HG02763 (cell line): ENCODE measurements at regions not wholly inside any gene's neighbourhood (a gene's known extent, or its start where the extent isn't known, plus 50 kb on each side); places are given as distances from the start of the nearest gene placed in this dataset.
"Not testable (repeated sequence)": the region's sequence is repeated elsewhere in the genome, so short reads cannot be mapped to it uniquely, and the experiment has no call there.

ENCODE experiments used
- ATAC-seq: cut with Tn5 transposase; IDR thresholded peaks from one replicate; pipeline ENCODE4 v1.9.1; 2021; ENCODE audit warnings: mild to moderate bottlenecking, moderate library complexity; ENCODE audit not compliant: unreplicated experiment

GRCh38 chr3:35194666-35195065, 444.7 kb upstream of the ARPP21 start:
- no peak for ATAC-seq

GRCh38 chr3:35198857-35199256, 440.5 kb upstream of the ARPP21 start:
- ATAC-seq: no peak

- no peak for ATAC-seq
Observed at GRCh38 chr3:35200056-35200455, 439.3 kb upstream of the ARPP21 start.

GRCh38 chr3:35201211-35201610, 438.1 kb upstream of the ARPP21 start:
- no peak for ATAC-seq

- no peak for ATAC-seq
Observed at GRCh38 chr3:35215525-35216500, 423.5 kb upstream of the ARPP21 start.

- no peak for ATAC-seq
Observed at GRCh38 chr3:35216501-35217266, 422.6 kb upstream of the ARPP21 start.

- no peak for ATAC-seq
Observed at GRCh38 chr3:35223632-35224394, 415.5 kb upstream of the ARPP21 start.

- ATAC-seq: no peak
Observed at GRCh38 chr3:35224565-35225295, 414.6 kb upstream of the ARPP21 start.

- ATAC-seq: no peak
Observed at GRCh38 chr3:35241236-35241635, 398.1 kb upstream of the ARPP21 start.

- no peak for ATAC-seq
Observed at GRCh38 chr3:35254917-35255316, 384.4 kb upstream of the ARPP21 start.

- ATAC-seq: no peak
Observed at GRCh38 chr3:35257641-35258040, 381.7 kb upstream of the ARPP21 start.

GRCh38 chr3:35262406-35262805, 376.9 kb upstream of the ARPP21 start:
- no peak for ATAC-seq

- no peak for ATAC-seq
Observed at GRCh38 chr3:35263477-35263876, 375.8 kb upstream of the ARPP21 start.

GRCh38 chr3:35266065-35266464, 373.3 kb upstream of the ARPP21 start:
- not testable (repeated sequence) for ATAC-seq

GRCh38 chr3:35275768-35276167, 363.6 kb upstream of the ARPP21 start:
- no peak for ATAC-seq

- ATAC-seq: no peak
Observed at GRCh38 chr3:35276568-35276967, 362.8 kb upstream of the ARPP21 start.

GRCh38 chr3:35291471-35292236, 347.7 kb upstream of the ARPP21 start:
- ATAC-seq: no peak

- ATAC-seq: no peak
Observed at GRCh38 chr3:35292568-35292967, 346.8 kb upstream of the ARPP21 start.

GRCh38 chr3:35295906-35296305, 343.4 kb upstream of the ARPP21 start:
- ATAC-seq: no peak

GRCh38 chr3:35296533-35296932, 342.8 kb upstream of the ARPP21 start:
- no peak for ATAC-seq
